Transverse colon (tissue), 4 donors: ENCODE measurements at regions not wholly inside any gene's neighbourhood (a gene's known extent, or its start where the extent isn't known, plus 50 kb on each side); places are given as distances from the start of the nearest gene placed in this dataset.

Experiments
- DNase-seq: peaks from one replicate; pipeline ENCODE4 v3.0.0-alpha.2; 2019
- H3K27ac ChIP-seq, 4 donors: fragments of 200-600 bp; sonication (generic); 2 replicates each; pipeline ENCODE4 v1.5.1; 2016 to 2018; ENCODE audit warnings: inconsistent platforms in 4 of 4
- H3K27me3 ChIP-seq: fragments of 200-600 bp; sonication (generic); 2 replicates; pipeline ENCODE4 v1.5.1; 2017; ENCODE audit warnings: inconsistent platforms
- H3K36me3 ChIP-seq, 4 donors: fragments of 200-600 bp; sonication (generic); 2 replicates each; pipeline ENCODE4 v1.5.1; 2017 to 2019; ENCODE audit warnings: inconsistent platforms in 4 of 4
- H3K4me1 ChIP-seq, 4 donors: fragments of 200-600 bp; sonication (generic); 2 replicates each; pipeline ENCODE4 v1.5.1; 2017 to 2020; ENCODE audit warnings: inconsistent platforms in 4 of 4
- H3K4me3 ChIP-seq, 4 donors: fragments of 200-600 bp; sonication (generic); 1 replicate in 1 of 4; 2 replicates in 3 of 4; pipeline versions ENCODE4 v1.5.1 to v1.6.1; 2017 to 2019; ENCODE audit warnings: inconsistent platforms in 4 of 4
- H3K9me3 ChIP-seq, 2 donors: fragments of 200-600 bp; sonication (generic); 2 replicates each; pipeline ENCODE4 v1.5.1; 2017 to 2019; ENCODE audit warnings: inconsistent platforms in 2 of 2
- EP300 ChIP-seq: sonication (generic); formaldehyde crosslinking; IDR thresholded peaks from one replicate; pipeline ENCODE4 v1.6.1; 2017; ENCODE audit warnings: antibody characterized with exemption, low read depth
- POLR2A ChIP-seq: fragments of 450-650 bp; IDR thresholded peaks from one replicate; pipeline ENCODE4 v1.6.1; 2016; ENCODE audit warnings: antibody characterized with exemption, mild to moderate bottlenecking, moderate library complexity
- POLR2AphosphoS5 ChIP-seq, 3 donors: sonication (generic); formaldehyde crosslinking; IDR thresholded peaks; one replicate each; pipeline ENCODE4 v1.6.1; 2016; ENCODE audit warnings: antibody characterized with exemption in 3 of 3
- WGBS, 2 donors: methylation state at CpG; one replicate each; pipeline ENCODE4 v1.1.5; 2018; ENCODE audit warnings: low coverage in 1 of 2; 5-methylcytosine and 5-hydroxymethylcytosine counted together
- in situ Hi-C, 4 donors: fragments of 200-750 bp; cut with MboI; loops; one replicate each; pipeline versions ENCODE4 v1.15.0 to v1.15.1; 2017; ENCODE audit warnings: low sequenced_read_pairs in 3 of 4, low pct_ligation_motif_present in 1 of 4, low pct_unique_long_range_greater_than_20kb in 1 of 4
- intact Hi-C: fragments of 100-400 bp; cut with DNase I; formaldehyde crosslinking; loops from one replicate; pipeline ENCODE4 v1.15.1; 2023; ENCODE audit warnings: low total_unique reads
- TF ChIP-seq, protein P1 (sequence below), 5 experiments: fragments of 200-600 bp in 3 of 5; fragments of 450-650 bp in 2 of 5; sonication (generic) in 3 of 5; IDR thresholded peaks; 1 replicate in 2 of 5; 2 replicates in 3 of 5; pipeline ENCODE4 v1.5.1; 2016 to 2017; ENCODE audit warnings: antibody characterized with exemption in 5 of 5, inconsistent platforms in 3 of 5, mild to moderate bottlenecking in 2 of 5, moderate library complexity in 1 of 5

DNA sequence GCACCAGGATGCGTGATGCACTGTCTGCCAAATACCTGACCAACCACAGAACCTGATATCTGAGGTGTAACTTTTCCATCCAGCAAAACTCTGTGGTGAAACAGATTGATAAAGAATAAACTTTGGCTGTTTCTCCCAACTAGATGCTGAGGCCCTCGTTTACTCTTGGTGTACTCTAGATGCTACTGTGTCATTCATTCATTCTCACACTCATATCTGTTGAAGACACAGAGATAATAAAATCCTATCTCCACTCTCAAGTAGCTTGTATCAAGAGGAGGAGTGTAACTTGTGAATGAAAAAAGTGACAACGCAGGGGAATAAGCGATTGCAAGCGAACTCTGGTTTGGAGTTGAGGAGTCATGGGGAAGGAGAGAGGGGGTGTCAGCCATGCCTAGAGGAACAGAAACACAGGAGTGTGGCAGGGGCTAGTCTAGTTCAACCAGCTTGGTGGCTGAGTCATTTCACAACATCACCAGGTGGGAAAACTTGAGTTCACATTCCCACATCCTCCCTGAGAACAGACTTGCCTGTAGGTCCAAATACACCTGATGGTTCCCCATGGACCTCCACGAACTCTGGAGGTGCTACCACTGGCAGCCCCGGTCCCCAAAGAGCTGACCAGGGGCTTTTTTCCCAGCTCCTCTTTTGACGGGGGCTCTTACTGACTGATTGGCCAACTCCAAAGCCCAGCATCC, 73.3 kb upstream of the SNRK start:
- Histone ChIP-seq H3K36me3 (no peaks in the 10 kb centered on the region), H3K4me3 (no peak overlapping the region), H3K9me3 (no peaks in the 10 kb centered on the region), H3K4me1 (no peaks in the 10 kb centered on the region), H3K27me3 (no peaks in the 10 kb centered on the region), H3K27ac (no peak overlapping the region)
- intact Hi-C loops = no loop called here
- DNase-seq = no peak
- in situ Hi-C loops = no loop called here
- TF ChIP-seq POLR2A (no peak), POLR2AphosphoS5 (IDR thresholded peaks at IDR 0.05) (no peak), EP300 (no peak)
- TF ChIP-seq, protein P1, sequence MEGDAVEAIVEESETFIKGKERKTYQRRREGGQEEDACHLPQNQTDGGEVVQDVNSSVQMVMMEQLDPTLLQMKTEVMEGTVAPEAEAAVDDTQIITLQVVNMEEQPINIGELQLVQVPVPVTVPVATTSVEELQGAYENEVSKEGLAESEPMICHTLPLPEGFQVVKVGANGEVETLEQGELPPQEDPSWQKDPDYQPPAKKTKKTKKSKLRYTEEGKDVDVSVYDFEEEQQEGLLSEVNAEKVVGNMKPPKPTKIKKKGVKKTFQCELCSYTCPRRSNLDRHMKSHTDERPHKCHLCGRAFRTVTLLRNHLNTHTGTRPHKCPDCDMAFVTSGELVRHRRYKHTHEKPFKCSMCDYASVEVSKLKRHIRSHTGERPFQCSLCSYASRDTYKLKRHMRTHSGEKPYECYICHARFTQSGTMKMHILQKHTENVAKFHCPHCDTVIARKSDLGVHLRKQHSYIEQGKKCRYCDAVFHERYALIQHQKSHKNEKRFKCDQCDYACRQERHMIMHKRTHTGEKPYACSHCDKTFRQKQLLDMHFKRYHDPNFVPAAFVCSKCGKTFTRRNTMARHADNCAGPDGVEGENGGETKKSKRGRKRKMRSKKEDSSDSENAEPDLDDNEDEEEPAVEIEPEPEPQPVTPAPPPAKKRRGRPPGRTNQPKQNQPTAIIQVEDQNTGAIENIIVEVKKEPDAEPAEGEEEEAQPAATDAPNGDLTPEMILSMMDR (IDR thresholded peaks at IDR 0.05) = no peak
- WGBS, 2 donors = 76 to 87% methylated on average over 5 to 8 of the region's 8 CpGs

DNA sequence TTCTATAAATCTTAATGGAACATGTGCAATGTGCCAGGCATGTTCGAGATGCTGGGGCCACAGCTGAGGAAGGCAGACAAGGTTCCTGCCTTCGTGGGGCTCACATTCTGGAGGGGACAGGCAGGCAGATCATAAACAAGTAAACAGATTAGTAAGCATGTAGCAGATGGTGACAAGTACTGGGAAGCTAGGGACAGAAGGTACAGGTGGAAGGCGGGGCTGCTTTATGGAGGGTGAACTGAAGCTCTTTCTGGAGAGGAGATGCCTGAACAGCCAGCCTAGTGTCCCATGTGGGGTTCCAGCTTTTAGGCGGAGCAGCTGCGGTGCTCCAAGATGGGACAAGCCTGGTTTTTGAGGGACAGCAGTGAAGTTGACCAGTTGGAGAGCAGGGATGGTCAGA, 74.7 kb upstream of the SNRK start:
- TF ChIP-seq POLR2AphosphoS5 (IDR thresholded peaks at IDR 0.05) = no peak
- Histone ChIP-seq H3K27me3 (no peaks in the 10 kb centered on the region), H3K4me1 (no peaks in the 10 kb centered on the region), H3K36me3 (no peaks in the 10 kb centered on the region), H3K27ac (no peak overlapping the region), H3K9me3 (no peaks in the 10 kb centered on the region), H3K4me3 (no peak overlapping the region)
- no peak for DNase-seq
- intact Hi-C loops (no loop called here), in situ Hi-C loops (no loop called here)
- 84 to 90% methylated on average over 2 to 5 of the region's 5 CpGs for WGBS, 2 donors

DNA sequence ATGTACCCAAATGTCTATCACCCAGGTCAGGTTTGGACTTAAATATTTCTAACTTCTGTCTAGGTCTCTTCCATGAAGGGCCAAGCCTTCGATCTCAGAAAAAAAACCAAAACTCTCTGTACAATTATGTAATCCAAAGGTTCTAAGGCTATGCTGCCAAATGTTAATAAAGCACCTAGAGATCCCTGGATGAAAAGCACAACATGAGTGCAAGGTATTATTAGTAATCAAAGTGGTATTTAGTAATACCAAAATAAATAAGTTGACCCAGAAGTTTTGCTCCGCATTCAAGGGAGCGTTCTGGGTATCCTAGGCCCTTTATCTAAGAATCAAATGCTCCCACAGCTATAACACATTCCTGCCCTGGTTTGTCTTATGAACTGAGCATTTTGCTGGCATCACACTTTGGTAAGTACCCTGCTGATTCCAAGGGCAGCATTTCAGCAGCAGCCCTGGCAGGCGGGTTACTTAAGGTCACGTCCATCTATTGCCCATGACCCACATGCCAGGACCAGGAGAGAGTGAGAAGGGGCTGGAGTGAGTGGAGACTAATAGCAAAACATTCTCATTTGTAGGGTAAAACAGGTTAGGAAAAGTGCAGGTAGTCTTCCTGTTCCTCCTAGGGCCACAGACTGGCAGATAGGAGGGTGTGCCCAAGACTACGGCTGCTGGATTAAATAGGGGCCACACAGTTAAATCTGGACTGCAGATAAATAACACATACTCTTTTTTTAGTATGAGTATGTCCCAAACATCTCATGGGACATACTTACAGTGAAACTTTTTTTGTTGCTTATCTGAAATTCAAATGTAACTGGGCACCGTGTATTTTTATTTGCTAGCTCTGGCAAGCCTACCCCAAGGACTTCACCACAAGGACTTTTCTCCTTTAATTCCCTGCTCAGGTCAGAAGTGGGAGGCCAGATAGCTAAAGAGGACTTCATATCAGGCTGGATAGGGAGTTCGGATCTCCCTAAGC, 76.0 kb upstream of the SNRK start:
- intact Hi-C loops (no loop called here), in situ Hi-C loops (no loop called here)

DNA sequence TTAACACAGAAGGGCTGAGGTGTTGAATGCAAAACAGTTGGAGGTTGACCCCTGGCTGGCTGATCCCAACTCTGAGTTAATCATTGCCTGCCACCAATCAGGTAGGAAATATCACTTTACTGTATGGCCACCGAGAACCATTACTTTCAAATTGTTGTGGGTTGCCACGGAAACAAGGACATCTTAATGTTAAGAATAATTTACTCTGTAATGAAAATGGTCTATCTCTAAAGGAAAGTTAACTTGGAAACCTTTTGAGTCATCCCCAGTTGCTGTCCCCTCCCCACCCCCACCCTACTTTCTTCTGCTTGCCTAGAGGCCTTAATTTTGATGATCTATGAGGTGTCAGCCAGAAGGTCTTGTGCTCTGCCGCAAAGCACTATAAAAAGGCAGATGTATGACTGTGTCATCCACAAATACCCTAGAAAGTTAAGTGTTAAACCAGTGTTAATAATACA, 78.7 kb upstream of the SNRK start:
- H3K4me3 ChIP-seq = no peak overlapping the region
- intact Hi-C loops (no loop called here), in situ Hi-C loops (no loop called here)
- no peaks in the 10 kb centered on the region for H3K27me3 ChIP-seq
- H3K9me3 ChIP-seq = no peaks in the 10 kb centered on the region
- H3K27ac ChIP-seq = no peak overlapping the region
- H3K4me1 ChIP-seq = no peaks in the 10 kb centered on the region
- H3K36me3 ChIP-seq = no peaks in the 10 kb centered on the region
- WGBS, 2 donors = 33 to 66% methylated on average over 2 to 3 of the region's 3 CpGs
- TF ChIP-seq POLR2AphosphoS5 (IDR thresholded peaks at IDR 0.05) (no peak), EP300 (no peak), POLR2A (no peak)
- DNase-seq = no peak

More for the DNA sequence above, 76.0 kb upstream of the SNRK start:
- DNase-seq = no peak
- no peak overlapping the region for H3K4me3 ChIP-seq
- no peaks in the 10 kb centered on the region for H3K9me3 ChIP-seq
- H3K36me3 ChIP-seq = no peaks in the 10 kb centered on the region
- no peak for TF ChIP-seq POLR2AphosphoS5 (IDR thresholded peaks at IDR 0.05)
- TF ChIP-seq POLR2A = no peak
- TF ChIP-seq, protein P1 (IDR thresholded peaks at IDR 0.05) = no peak
- TF ChIP-seq EP300 = no peak
- H3K27me3 ChIP-seq = no peaks in the 10 kb centered on the region
- H3K27ac ChIP-seq = no peak overlapping the region
- H3K4me1 ChIP-seq = no peaks in the 10 kb centered on the region
- 90 to 94% methylated on average over 6 to 8 of the region's 8 CpGs for WGBS, 2 donors

DNA sequence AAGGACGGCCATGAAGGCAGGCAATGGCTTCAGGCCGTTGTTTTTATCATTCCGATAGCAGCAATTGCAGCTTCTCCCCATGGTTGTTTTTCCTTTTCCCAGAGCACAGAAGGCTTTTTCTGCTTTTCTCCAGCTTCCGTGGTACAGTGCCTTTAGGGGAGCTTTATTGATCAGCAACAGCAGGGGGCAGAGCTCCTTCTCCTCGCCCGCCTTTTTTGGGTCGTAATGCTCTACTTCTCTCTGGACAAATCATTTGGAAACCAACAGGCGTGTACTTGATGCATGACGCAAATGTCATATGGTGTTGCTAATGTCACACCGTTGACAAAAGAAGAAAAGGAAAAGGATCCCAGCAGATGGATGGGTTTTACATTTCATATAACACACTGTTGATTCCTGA, 79.7 kb upstream of the SNRK start:
- no peaks in the 10 kb centered on the region for H3K9me3 ChIP-seq
- H3K36me3 ChIP-seq = no peaks in the 10 kb centered on the region
- intact Hi-C loops = no loop called here
- no peaks in the 10 kb centered on the region for H3K4me1 ChIP-seq
- no peaks in the 10 kb centered on the region for H3K27me3 ChIP-seq
- in situ Hi-C loops = no loop called here
- no peak for DNase-seq
- no peak overlapping the region for H3K27ac ChIP-seq
- no peak for TF ChIP-seq EP300
- TF ChIP-seq POLR2AphosphoS5 (IDR thresholded peaks at IDR 0.05) = no peak
- TF ChIP-seq POLR2A = no peak
- TF ChIP-seq, protein P1 (IDR thresholded peaks at IDR 0.05) = no peak
- WGBS, 2 donors = 85 to 95% methylated on average over 7 to 10 of the region's 10 CpGs
- H3K4me3 ChIP-seq = no peak overlapping the region
